Erythroblast (primary cell): ENCODE measurements at regions not wholly inside any gene's neighbourhood (a gene's known extent, or its start where the extent isn't known, plus 50 kb on each side); places are given as distances from the start of the nearest gene placed in this dataset.

Experiments
- GATA1 ChIP-seq: IDR thresholded peaks from 2 replicates; pipeline ENCODE4 v1.6.1; 2011; ENCODE audit warnings: low read depth, mild to moderate bottlenecking, control low read depth, low read length, moderate library complexity
- POLR2A ChIP-seq: IDR thresholded peaks from 2 replicates; pipeline ENCODE4 v1.6.1; 2011; ENCODE audit warnings: mild to moderate bottlenecking, low read length

DNA sequence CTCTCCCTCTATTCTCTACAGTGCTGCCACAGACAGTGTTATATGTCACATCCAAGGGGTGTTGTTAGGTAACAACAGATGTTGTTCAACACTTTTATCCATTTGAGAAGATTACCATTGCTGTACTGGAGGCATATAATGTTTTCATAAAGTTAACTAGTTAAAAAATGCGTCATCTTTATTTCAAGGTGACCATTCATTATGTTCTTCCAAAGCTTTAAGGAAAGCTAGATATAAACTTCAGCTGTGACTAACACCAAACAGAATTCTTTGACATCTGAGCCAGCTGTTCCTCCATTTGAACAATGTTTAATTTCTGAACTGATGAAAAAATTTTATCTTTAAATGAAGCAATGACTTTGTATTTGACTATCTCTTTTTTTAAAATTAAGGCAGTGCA lies 1099.6 kb upstream of the TMEFF2 start:
- TF ChIP-seq POLR2A (no peak), GATA1 (no peak)
